SU-DHL-6 (cell line): ENCODE measurements at regions not wholly inside any gene's neighbourhood (a gene's known extent, or its start where the extent isn't known, plus 50 kb on each side); places are given as distances from the start of the nearest gene placed in this dataset.

ENCODE experiments used
- H2AFZ ChIP-seq: fragments of 200-600 bp; sonication (generic); 2 replicates; pipeline ENCODE4 v1.6.1; 2014; ENCODE audit warnings: low read depth, mild to moderate bottlenecking, moderate library complexity, mixed read lengths, antibody characterized with exemption, low read length; ENCODE audit not compliant: severe bottlenecking
- H3F3A ChIP-seq: fragments of 200-600 bp; shearing (Covaris generic); 2 replicates; pipeline ENCODE4 v1.6.0; 2016; ENCODE audit warnings: antibody characterized with exemption, mild to moderate bottlenecking; ENCODE audit not compliant: insufficient read depth
- H3K27ac ChIP-seq: fragments of 200-600 bp; sonication (generic); 2 replicates; pipeline ENCODE4 v1.5.1; 2016; ENCODE audit warnings: low read depth, mild to moderate bottlenecking, low read length, moderate library complexity, mixed read lengths
- H3K27me3 ChIP-seq: fragments of 200-600 bp; sonication (generic), shearing (Covaris generic); 2 replicates; pipeline ENCODE4 v1.6.0; 2014; ENCODE audit warnings: mild to moderate bottlenecking, low read length
- H3K36me3 ChIP-seq: fragments of 200-600 bp; sonication (generic); 2 replicates; pipeline ENCODE4 v1.6.1; 2014; ENCODE audit warnings: mild to moderate bottlenecking, low read length, mixed read lengths
- H3K4me2 ChIP-seq: fragments of 300-600, 200-600 bp; shearing (Covaris generic), sonication (generic); 2 replicates; pipeline ENCODE4 v1.6.0; 2014; ENCODE audit warnings: low read length, low read depth, mild to moderate bottlenecking; ENCODE audit not compliant: poor library complexity, severe bottlenecking
- H3K4me3 ChIP-seq: fragments of 200-600 bp; sonication (generic); 2 replicates; pipeline ENCODE4 v1.5.1; 2014; ENCODE audit warnings: antibody characterized with exemption, low read length, mild to moderate bottlenecking, mixed read lengths; ENCODE audit not compliant: insufficient read depth, poor library complexity, severe bottlenecking
- H3K79me2 ChIP-seq: fragments of 200-600 bp; sonication (generic); 2 replicates; pipeline ENCODE4 v1.6.1; 2014; ENCODE audit warnings: mild to moderate bottlenecking, low read length, moderate library complexity; ENCODE audit not compliant: insufficient read depth
- H3K9ac ChIP-seq: fragments of 200-600 bp; sonication (generic); 2 replicates; pipeline ENCODE4 v1.7.0; 2014; ENCODE audit warnings: mild to moderate bottlenecking, low read length
- H3K9me2 ChIP-seq: fragments of 200-600 bp; sonication (generic); replicated peaks from 2 replicates; pipeline ENCODE4 v1.6.1; 2014; ENCODE audit warnings: low read length; ENCODE audit not compliant: insufficient read depth
- H3K9me3 ChIP-seq: fragments of 200-600 bp; sonication (generic); 2 replicates; pipeline ENCODE4 v1.6.1; 2014; ENCODE audit warnings: low read length, mixed read lengths; ENCODE audit not compliant: insufficient read depth
- H4K20me1 ChIP-seq: fragments of 200-600 bp; sonication (generic); 2 replicates; pipeline ENCODE4 v1.6.1; 2014; ENCODE audit warnings: low read depth, mild to moderate bottlenecking, antibody characterized with exemption, low read length, moderate library complexity, mixed read lengths
- EZH2phosphoT487 ChIP-seq: fragments of 200-600 bp; sonication (generic), shearing (Covaris generic); conservative IDR thresholded peaks from 2 replicates; pipeline ENCODE4 v1.6.1; 2018; ENCODE audit warnings: mild to moderate bottlenecking, antibody characterized with exemption, low read length, moderate library complexity, mixed read lengths
- TF ChIP-seq, protein P1 (sequence below): fragments of 200-600 bp; sonication (generic); IDR thresholded peaks from one replicate; pipeline ENCODE4 v1.5.1; 2017; ENCODE audit warnings: antibody characterized with exemption, mild to moderate bottlenecking, low read length, moderate library complexity; ENCODE audit not compliant: insufficient read depth, poor library complexity, severe bottlenecking

GRCh38 chr10:78771808-78772455 lies 296.8 kb upstream of the ZMIZ1 start:
- no peak overlapping the region for H3K27ac ChIP-seq
- H3K9ac ChIP-seq: no peak overlapping the region
- H3K27me3 ChIP-seq: no peaks in the 10 kb centered on the region
- TF ChIP-seq, protein P1, sequence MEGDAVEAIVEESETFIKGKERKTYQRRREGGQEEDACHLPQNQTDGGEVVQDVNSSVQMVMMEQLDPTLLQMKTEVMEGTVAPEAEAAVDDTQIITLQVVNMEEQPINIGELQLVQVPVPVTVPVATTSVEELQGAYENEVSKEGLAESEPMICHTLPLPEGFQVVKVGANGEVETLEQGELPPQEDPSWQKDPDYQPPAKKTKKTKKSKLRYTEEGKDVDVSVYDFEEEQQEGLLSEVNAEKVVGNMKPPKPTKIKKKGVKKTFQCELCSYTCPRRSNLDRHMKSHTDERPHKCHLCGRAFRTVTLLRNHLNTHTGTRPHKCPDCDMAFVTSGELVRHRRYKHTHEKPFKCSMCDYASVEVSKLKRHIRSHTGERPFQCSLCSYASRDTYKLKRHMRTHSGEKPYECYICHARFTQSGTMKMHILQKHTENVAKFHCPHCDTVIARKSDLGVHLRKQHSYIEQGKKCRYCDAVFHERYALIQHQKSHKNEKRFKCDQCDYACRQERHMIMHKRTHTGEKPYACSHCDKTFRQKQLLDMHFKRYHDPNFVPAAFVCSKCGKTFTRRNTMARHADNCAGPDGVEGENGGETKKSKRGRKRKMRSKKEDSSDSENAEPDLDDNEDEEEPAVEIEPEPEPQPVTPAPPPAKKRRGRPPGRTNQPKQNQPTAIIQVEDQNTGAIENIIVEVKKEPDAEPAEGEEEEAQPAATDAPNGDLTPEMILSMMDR: no peak
- no peak for TF ChIP-seq EZH2phosphoT487
- H2AFZ ChIP-seq: no peak overlapping the region
- H3K4me2 ChIP-seq: no peak overlapping the region
- H4K20me1 ChIP-seq: no peaks in the 10 kb centered on the region
- no peaks in the 10 kb centered on the region for H3K9me3 ChIP-seq
- H3F3A ChIP-seq: no peaks in the 10 kb centered on the region
- H3K36me3 ChIP-seq: no peaks in the 10 kb centered on the region
- no peaks in the 10 kb centered on the region for H3K9me2 ChIP-seq
- no peak overlapping the region for H3K4me3 ChIP-seq
- no peaks in the 10 kb centered on the region for H3K79me2 ChIP-seq

GRCh38 chr10:78772486-78772885 lies 296.3 kb upstream of the ZMIZ1 start:
- Histone ChIP-seq H3K79me2 (no peaks in the 10 kb centered on the region), H2AFZ (no peak overlapping the region), H3K9ac (no peak overlapping the region), H4K20me1 (no peaks in the 10 kb centered on the region), H3F3A (no peaks in the 10 kb centered on the region), H3K4me3 (no peak overlapping the region), H3K9me2 (no peaks in the 10 kb centered on the region), H3K36me3 (no peaks in the 10 kb centered on the region), H3K4me2 (no peak overlapping the region), H3K27me3 (no peaks in the 10 kb centered on the region), H3K9me3 (no peaks in the 10 kb centered on the region), H3K27ac (no peak overlapping the region)
- no peak for TF ChIP-seq EZH2phosphoT487
- TF ChIP-seq, protein P1: no peak

DNA sequence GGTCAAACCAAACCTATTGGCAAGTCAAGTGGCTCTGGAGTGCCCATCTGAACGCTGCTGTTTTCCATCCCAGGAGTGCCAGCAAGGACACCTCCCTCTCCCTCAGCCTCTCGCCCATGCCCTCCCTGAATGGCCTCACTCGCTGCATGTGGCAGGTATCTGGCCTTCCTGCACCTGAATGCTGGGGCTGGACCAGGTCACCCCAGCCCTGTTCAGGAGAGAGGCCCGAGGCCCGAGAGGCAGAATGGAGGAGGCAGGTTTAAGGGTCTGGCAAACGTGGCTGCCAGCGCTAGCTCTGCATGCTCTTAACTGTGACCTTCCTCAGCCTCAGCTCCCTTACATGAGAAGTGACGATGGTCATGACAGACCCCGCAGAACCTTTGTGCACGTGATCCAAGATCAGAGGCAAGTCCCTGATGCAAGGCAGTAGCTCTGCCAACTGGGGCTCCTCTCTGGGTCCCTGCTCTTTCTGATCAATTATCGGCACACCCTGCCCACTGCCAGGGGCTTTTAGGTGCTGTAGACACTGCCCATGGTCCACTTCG lies 295.7 kb upstream of the ZMIZ1 start:
- Histone ChIP-seq H2AFZ (no peak overlapping the region), H3K9me3 (no peaks in the 10 kb centered on the region), H3K9me2 (no peaks in the 10 kb centered on the region), H3K27me3 (no peaks in the 10 kb centered on the region), H3K4me2 (no peak overlapping the region), H3K4me3 (no peak overlapping the region), H3K79me2 (no peaks in the 10 kb centered on the region), H3K9ac (no peak overlapping the region), H3F3A (no peaks in the 10 kb centered on the region), H4K20me1 (no peaks in the 10 kb centered on the region), H3K27ac (no peak overlapping the region), H3K36me3 (no peaks in the 10 kb centered on the region)
- TF ChIP-seq EZH2phosphoT487: no peak
- TF ChIP-seq, protein P1: no peak
